Right lobe of liver (tissue), 4 donors: ENCODE measurements at regions not wholly inside any gene's neighbourhood (a gene's known extent, or its start where the extent isn't known, plus 50 kb on each side); places are given as distances from the start of the nearest gene placed in this dataset.

Experiments used
- CTCF ChIP-seq, 4 donors: fragments of 200-600 bp in 3 of 4; fragments of 450-650 bp in 1 of 4; IDR thresholded peaks; one replicate each; pipeline versions ENCODE4 v1.5.1 to v1.8.0; 2016 to 2022; ENCODE audit warnings: antibody characterized with exemption in 4 of 4, mild to moderate bottlenecking in 2 of 4
- POLR2A ChIP-seq: fragments of 450-650 bp; IDR thresholded peaks from one replicate; pipeline ENCODE4 v1.6.1; 2017; ENCODE audit warnings: antibody characterized with exemption, mild to moderate bottlenecking
- donor health status: DM: no; HTN: no; CAD: no.
- donor health status: DM: no; HTN: no; CAD: no.
- donor health status: DM: no; HTN: yes; CAD: no.

- TF ChIP-seq CTCF (IDR thresholded peaks at IDR 0.05) (peak in 1 of 4 donors; percentile 33), POLR2A (peak; percentile 39)
Measured at GRCh38 chr3:42012935-42013690, 51.2 kb upstream of the ULK4 start.
